GM19043 (cell line): ENCODE measurements at regions not wholly inside any gene's neighbourhood (a gene's known extent, or its start where the extent isn't known, plus 50 kb on each side); places are given as distances from the start of the nearest gene placed in this dataset.

Experiments used
- ATAC-seq: cut with Tn5 transposase; IDR thresholded peaks from one replicate; pipeline ENCODE4 v1.9.1; 2021; ENCODE audit warnings: low read depth; ENCODE audit not compliant: unreplicated experiment

DNA sequence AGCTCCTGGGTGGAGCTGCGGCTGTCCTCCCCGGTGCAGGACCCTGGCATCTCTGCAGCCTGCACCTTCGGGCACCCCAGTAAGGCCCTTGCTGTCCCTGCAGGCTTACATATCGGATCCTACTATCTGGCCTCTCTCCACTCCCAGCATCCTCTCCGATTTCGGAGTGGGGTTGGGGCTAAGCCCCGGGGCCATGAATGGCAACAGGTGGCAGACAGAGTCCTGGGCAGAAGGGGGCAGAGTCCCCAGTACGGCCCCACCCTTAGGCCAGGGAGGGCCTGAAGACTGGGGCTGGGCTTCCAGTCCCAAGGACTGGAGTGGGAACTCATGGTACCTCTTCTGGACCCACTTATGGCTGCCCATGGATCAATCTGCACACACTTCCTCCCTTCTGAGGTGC is 180.4 kb upstream of the MC4R start:
- ATAC-seq = no peak

DNA sequence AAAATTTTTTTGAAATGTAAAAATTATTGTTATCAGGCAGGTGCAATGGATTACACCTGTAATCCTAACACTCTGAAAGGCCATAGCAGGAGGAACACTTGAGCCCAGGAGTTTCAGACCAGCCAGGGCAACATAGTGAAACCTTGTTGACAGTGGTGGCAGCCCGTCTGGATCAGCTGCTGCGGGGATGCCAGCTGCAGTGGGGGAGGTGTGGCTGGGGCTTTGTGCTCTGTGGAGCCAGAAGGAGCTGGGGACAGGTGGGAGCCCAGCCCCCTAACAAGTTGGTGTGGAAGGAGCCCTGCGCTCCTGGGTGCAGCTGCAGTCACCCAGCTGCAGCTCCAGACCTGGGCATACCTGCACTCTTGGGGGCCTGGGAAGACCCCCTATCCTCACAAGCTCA is 182.4 kb upstream of the MC4R start:
- no peak for ATAC-seq

GRCh38 chr18:60555625-60556024 is 183.1 kb upstream of the MC4R start:
- no peak for ATAC-seq

DNA sequence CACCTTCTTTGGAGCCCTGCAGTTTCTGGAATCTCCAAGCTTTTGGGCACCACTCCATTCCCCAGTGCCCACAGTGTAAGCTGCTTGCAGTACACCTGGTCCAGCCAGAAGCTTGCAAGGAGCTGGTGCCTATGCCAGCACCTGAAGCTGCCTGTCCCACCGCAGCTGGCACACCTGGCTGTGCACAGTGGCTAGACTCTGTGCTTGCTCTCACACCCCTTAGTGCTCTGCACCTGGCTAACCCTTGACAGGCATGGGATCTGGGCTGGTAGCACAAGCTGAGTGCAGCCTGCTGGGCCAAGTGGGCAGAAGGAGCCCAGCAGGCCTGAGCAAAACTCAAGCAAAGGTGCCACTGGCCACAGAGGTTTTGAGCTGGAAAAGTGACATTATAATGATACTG is 183.8 kb upstream of the MC4R start:
- no peak for ATAC-seq

- ATAC-seq = no peak
Observed at GRCh38 chr18:60560071-60560470, 187.5 kb upstream of the MC4R start.

GRCh38 chr18:60563082-60563481 is 190.5 kb upstream of the MC4R start:
- ATAC-seq = no peak

DNA sequence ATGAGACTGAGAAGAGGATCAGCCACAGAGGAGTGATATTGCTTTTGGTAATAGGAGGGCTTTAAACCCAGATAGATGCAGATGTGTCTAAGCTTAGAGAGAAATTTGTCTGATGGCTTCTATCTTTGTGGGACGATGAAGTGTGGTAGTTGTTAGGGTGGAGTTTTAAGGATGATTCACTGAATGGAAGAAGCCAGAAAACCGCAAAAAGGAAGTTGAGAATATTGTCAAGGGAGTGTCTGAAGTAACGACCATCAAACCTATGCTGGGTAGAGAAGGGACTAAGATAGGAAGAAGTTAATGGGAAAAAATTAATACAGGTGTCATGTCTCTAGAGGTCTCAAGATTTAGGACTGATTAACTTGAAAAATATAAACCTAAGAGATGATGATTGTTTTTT is 195.6 kb upstream of the MC4R start:
- ATAC-seq = no peak

- ATAC-seq = no peak
Observed at GRCh38 chr18:60570172-60570571, 197.6 kb upstream of the MC4R start.

GRCh38 chr18:60577457-60577856 is 204.9 kb upstream of the MC4R start:
- no peak for ATAC-seq

DNA sequence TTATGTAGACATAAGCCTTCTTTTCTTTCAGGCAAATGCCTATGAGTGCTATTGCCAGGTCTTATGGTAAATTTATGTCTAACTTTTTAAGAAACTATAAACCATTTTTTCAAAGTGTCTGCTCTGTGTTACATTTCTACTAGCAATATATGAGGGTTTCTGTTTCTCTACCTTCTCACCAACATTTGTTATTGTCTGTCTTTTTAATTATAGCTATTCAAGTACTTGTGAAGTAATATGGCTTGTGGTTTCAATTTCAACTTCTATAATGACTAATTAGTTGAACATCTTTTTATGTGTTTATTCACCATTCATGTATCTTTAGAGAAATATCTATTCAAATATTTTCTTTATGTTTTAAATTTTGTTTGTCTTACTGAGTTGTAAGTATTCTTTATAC is 213.1 kb upstream of the MC4R start:
- peak; percentile 49 for ATAC-seq

DNA sequence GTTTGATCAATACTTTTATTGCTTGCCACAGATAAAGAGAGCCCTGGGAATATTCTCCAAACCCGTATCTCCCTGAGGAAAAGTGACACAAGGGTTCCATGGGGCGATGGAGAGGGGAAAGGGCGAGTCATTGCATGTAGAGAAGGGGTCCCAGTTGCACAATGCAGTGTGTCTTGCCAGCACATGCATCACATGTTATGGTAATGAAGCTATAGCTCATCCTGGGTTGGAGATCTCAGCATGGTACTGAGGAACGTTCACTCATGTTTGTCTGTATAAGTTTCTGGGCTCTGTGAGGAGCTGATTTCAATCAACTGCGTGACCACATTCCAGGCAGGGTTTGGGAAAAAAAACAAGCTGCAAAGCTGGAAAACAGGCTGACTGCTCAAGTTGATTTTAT is 220.7 kb upstream of the MC4R start:
- ATAC-seq = no peak

GRCh38 chr18:60596928-60597327 is 224.4 kb upstream of the MC4R start:
- ATAC-seq = no peak

DNA sequence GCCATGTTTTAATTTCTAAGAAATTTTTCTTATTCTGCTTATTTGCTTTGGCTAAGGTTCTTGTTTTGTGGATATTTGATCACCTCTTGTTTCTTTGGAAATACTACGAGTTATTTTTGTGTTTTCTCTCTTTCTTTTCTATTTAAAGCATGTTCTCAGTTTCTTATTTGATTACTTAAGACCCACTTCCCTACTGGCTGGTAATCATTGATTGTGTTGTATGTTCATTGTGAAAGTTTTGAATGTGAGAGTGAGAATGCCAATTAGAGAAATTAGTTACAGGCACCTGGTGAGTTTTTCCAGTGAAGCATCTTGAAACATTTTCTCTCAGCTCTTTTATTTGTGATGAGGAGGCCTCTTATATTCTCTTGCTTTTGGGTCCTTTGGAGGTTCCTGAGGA is 226.7 kb upstream of the MC4R start:
- peak; percentile 96 for ATAC-seq

- no peak for ATAC-seq
Observed at GRCh38 chr18:60599995-60600394, 227.4 kb upstream of the MC4R start.

DNA sequence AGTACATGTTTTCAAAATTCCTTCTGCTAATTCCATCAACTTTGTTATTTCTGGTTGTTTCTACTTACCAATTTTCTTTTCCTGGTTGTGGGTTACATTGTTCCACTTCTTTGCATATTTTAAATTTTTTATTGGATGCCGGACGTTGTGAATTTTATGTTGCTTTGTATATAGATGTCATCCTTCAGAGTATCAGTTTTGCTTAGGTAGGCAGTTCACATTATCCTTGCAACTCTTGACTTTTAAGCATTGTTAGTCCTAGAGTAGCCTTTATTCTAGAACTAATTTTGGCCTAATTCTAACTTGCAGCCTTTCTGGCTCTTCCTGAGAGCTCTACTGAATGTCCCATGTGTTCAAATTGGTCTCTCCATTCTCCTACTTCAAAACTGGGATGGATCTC is 228.7 kb upstream of the MC4R start:
- no peak for ATAC-seq

DNA sequence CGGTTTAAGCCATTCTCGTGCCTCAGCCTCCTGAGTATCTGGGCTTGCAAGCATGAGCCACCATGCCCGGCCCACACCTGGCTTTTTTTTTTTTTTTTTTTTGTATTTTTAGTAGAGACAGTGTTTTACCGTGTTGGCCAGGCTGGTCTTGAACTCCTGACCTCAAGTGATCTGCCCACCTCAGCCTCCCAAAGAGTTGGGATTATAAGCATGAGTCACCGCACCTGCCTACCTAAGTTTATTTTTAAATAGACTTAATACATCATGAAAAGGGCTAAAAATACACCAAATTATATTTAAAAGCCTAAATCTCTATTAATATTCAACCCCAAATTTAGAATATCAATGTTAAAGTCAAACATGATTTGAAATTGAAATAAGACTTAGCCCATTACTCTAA is 250.8 kb upstream of the MC4R start:
- no peak for ATAC-seq

DNA sequence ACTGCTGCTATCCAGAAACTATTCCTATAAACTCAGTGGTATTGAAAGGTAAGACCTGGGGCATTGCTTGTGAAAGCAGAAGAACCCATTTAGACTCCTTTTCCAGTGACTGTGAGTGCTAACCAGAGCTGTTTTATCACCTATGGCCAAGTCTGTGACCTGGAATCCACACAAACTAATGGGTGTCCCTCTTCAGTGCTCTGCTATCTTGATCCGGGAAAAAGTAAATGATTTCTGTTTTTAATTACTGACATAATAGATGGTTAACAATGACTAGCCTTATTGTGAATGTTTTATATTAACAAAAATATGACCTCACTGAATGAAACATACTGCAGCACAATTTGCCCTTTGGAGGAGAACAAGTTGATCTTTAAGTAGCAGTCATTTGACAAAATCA is 251.6 kb upstream of the MC4R start:
- ATAC-seq = no peak

- no peak for ATAC-seq
Observed at GRCh38 chr18:60639836-60640235, 267.3 kb upstream of the MC4R start.

DNA sequence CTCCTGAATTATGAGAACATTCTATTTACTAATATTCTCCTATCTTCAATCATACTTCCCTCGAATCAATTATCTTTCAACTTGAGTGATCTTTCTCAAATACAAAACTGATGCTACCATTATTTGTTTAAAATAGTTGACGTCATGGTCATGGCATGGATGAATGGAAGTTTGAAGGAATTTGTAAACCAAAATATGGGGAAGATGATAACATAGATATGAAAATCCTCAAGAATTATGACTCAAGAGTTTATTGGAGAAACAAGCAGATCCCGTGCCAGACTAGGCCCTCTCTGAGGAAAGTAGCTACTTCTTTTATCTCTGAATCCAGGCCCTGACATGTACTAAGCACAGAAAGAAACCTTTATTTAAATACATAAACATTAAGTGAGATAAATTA is 270.4 kb upstream of the MC4R start:
- ATAC-seq = no peak

DNA sequence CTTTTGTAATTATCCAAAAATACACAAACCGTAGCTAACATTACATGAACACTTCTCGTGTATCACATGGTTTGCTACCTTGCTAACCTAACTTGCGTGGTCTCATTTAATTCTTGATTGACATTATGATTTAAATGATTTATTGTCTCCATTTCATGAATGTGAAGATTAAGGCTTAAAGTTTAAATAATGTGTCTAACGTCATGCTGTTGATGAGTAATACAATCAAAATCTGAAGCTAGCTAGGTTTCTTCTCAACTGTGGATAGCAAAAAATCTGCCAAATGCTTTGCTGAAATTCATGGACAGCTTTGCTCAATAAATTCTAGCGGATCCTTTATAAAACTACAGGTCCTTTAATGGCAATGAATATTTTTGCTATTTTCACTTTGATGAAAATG is 274.1 kb upstream of the MC4R start:
- no peak for ATAC-seq

GRCh38 chr18:60649107-60649506 is 276.5 kb upstream of the MC4R start:
- peak; percentile 85 for ATAC-seq

DNA sequence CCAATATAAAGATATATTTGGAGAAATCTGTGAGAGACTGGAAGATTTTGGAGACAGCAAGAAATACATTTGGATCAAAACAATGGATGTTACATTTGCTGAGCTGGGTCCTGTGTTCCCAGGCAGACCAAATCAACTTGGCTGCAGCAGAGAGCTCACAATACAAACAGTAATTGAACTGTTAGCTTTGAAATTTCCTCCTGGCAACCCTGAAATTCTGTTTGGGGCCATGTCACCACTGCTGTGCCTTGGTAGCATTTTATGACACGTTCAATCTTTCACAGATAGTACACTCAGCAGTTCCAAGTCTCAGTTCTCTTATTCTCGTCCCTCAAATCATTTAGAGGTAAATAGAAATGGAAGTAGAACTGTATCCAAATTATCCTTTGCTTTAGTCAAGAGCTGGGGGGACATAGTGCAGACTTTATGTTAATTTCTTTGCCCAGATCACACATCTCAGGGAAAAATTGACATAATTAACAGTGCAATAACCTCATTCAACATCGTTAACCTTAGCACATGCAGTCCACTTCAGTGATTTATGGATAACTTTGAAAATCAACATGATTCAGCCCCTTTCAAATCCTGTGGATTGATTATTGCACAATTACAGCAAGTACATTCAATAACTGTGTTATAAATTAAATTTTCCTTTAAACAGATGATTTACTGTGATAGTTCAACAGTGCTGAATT is 277.4 kb upstream of the MC4R start:
- ATAC-seq = no peak

DNA sequence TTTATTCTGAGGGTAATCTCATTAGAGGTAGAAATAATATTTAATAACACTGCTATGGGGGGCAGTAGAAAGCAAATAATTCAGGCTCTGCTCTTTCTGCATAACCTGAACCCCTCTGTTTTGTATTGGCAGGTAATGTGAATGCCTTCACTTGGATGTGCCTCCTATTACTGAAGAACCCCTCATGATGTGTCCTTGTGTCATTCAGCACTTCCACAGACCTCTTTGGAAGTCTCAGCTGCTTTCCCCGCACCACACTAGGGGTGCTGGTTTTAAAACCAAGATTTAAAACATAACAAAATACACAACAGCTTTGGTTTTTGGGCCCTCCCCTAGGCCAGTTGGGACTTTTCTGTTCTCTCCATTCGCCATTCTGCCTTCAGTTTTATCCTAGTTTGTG is 281.7 kb upstream of the MC4R start:
- ATAC-seq = no peak
